HCT116 (cell line): ENCODE measurements at regions not wholly inside any gene's neighbourhood (a gene's known extent, or its start where the extent isn't known, plus 50 kb on each side); places are given as distances from the start of the nearest gene placed in this dataset.

Source experiments
- ATAC-seq: fragments of 200-7000 bp; cut with Tn5 transposase; 2 replicates; pipeline ENCODE4 v1.9.1; 2020; ENCODE audit warnings: mild to moderate bottlenecking, moderate library complexity
- BruUV-seq: library from RNA; stranded (reverse); fragments of 400-500 nt; replicated peaks from 2 replicates; lab custom pipeline; 2021; lab: Mats Ljungman, UMichigan
- CTCF ChIA-PET: fragments of 300-600 bp; sonication (Branson Sonifier 250); formaldehyde crosslinking; loops from one replicate; lab custom pipeline; 2021; ENCODE audit warnings: antibody characterized with exemption; lab: Charles Lee
- POLR2A ChIA-PET: fragments of 300-600, 350-600 bp; sonication (Branson Sonifier 250); formaldehyde crosslinking; loops from one replicate; lab custom pipeline; 2021; ENCODE audit warnings: antibody characterized with exemption; lab: Charles Lee
- RAD21 ChIA-PET, 2 experiments: fragments of 300-600 bp; sonication (Branson Sonifier 250); formaldehyde crosslinking; loops; one replicate each; lab custom pipeline; 2023; ENCODE audit warnings: low total read pairs in 2 of 2; ENCODE audit not compliant: uncharacterized antibody in 2 of 2, unreplicated experiment in 2 of 2, low non-redundant PET in 1 of 2; lab: Charles Lee
- DNase-seq: peaks from one replicate; pipeline ENCODE4 v3.0.0-alpha.2; 2010; ENCODE audit warnings: low read depth, low spot score
- H2AFZ ChIP-seq: fragments of 200-600 bp; shearing (Covaris generic), sonication (generic); 2 replicates; pipeline ENCODE4 v1.6.1; 2017; ENCODE audit warnings: low read depth, mixed run types, mixed read lengths, antibody characterized with exemption, low read length; ENCODE audit not compliant: poor library complexity, severe bottlenecking
- H3K27ac ChIP-seq: 2 replicates; pipeline ENCODE4 v1.5.1; 2012; ENCODE audit warnings: low read depth, low read length
- H3K27me3 ChIP-seq: fragments of 200-600 bp; sonication (generic); 2 replicates; pipeline ENCODE4 v1.6.1; 2016; ENCODE audit warnings: mixed run types, low read length, mixed read lengths; ENCODE audit not compliant: insufficient read depth
- H3K36me3 ChIP-seq, 2 experiments: fragments of 200-500 bp in 1 of 2; fragments of 200-600 bp in 1 of 2; sonication (Bioruptor generic) in 1 of 2; sonication (generic) in 1 of 2; 2 replicates each; pipeline versions ENCODE4 v1.5.1 to v1.6.1; 2014 to 2016; ENCODE audit warnings: low read length in 2 of 2, inconsistent platforms in 1 of 2, mixed read lengths in 1 of 2, mixed run types in 1 of 2; ENCODE audit not compliant: insufficient read depth in 2 of 2, control insufficient read depth in 1 of 2
- H3K4me1 ChIP-seq, 2 experiments: fragments of 200-600 bp in 1 of 2; sonication (generic) in 1 of 2; 2 replicates each; pipeline versions ENCODE4 v1.5.1 to v1.6.1; 2012 to 2017; ENCODE audit warnings: low read length in 2 of 2, inconsistent platforms in 1 of 2, mild to moderate bottlenecking in 1 of 2, mixed read lengths in 1 of 2, mixed run types in 1 of 2, moderate library complexity in 1 of 2; ENCODE audit not compliant: insufficient read depth in 2 of 2, control insufficient read depth in 1 of 2
- H3K4me2 ChIP-seq: fragments of 200-600 bp; sonication (generic); 2 replicates; pipeline ENCODE4 v1.6.1; 2017; ENCODE audit warnings: mixed run types, low read length, mixed read lengths
- H3K4me3 ChIP-seq, 2 experiments: fragments of 200-600 bp in 1 of 2; sonication (generic) in 1 of 2; replicated peaks in 1 of 2; 2 replicates each; pipeline ENCODE4 v1.5.1; 2011 to 2016; ENCODE audit warnings: low read length in 2 of 2, control low read depth in 1 of 2, low read depth in 1 of 2, mild to moderate bottlenecking in 1 of 2, mixed read lengths in 1 of 2, mixed run types in 1 of 2
- H3K79me2 ChIP-seq: fragments of 200-600 bp; sonication (generic); 2 replicates; pipeline ENCODE4 v1.6.1; 2017; ENCODE audit warnings: mild to moderate bottlenecking, mixed run types, low read length, moderate library complexity, mixed read lengths; ENCODE audit not compliant: insufficient read depth
- H3K9ac ChIP-seq: fragments of 200-600 bp; sonication (generic); 2 replicates; pipeline ENCODE4 v1.6.1; 2016; ENCODE audit warnings: low read length, mixed read lengths
- H3K9me2 ChIP-seq: fragments of 200-600 bp; sonication (generic), shearing (Covaris generic); 2 replicates; pipeline ENCODE4 v1.6.1; 2017; ENCODE audit warnings: mixed run types, mild to moderate bottlenecking, moderate library complexity; ENCODE audit not compliant: insufficient read depth
- H3K9me3 ChIP-seq, 2 experiments: fragments of 200-500 bp in 1 of 2; fragments of 200-600 bp in 1 of 2; sonication (Bioruptor generic) in 1 of 2; sonication (generic) in 1 of 2; 2 replicates each; pipeline ENCODE4 v1.6.1; 2014 to 2017; ENCODE audit warnings: low read length in 2 of 2, mixed read lengths in 2 of 2, inconsistent platforms in 1 of 2, low read depth in 1 of 2, mild to moderate bottlenecking in 1 of 2, mixed run types in 1 of 2, moderate library complexity in 1 of 2; ENCODE audit not compliant: control insufficient read depth in 1 of 2, insufficient read depth in 1 of 2
- H4K20me1 ChIP-seq: fragments of 200-600 bp; sonication (generic), shearing (Covaris generic); 2 replicates; pipeline ENCODE4 v1.6.1; 2017; ENCODE audit warnings: mixed run types, mild to moderate bottlenecking, moderate library complexity; ENCODE audit not compliant: insufficient read depth
- CBX3 ChIP-seq: IDR thresholded peaks from 2 replicates; pipeline ENCODE4 v1.6.1; 2012; ENCODE audit warnings: low read depth
- CEBPB ChIP-seq: IDR thresholded peaks from 2 replicates; pipeline ENCODE4 v1.6.1; 2012; ENCODE audit warnings: low read depth
- ELF1 ChIP-seq: IDR thresholded peaks from 2 replicates; pipeline ENCODE4 v1.6.1; 2012; ENCODE audit warnings: low read depth, borderline replicate concordance
- EZH2phosphoT487 ChIP-seq: fragments of 200-600 bp; IDR thresholded peaks from 2 replicates; pipeline ENCODE4 v1.6.1; 2018; ENCODE audit warnings: antibody characterized with exemption, borderline replicate concordance
- JUND ChIP-seq: IDR thresholded peaks from 2 replicates; pipeline ENCODE4 v1.6.1; 2012
- POLR2AphosphoS5 ChIP-seq: IDR thresholded peaks from 2 replicates; pipeline ENCODE4 v1.6.1; 2011; ENCODE audit warnings: mild to moderate bottlenecking, low read depth, low read length, moderate library complexity
- RAD21 ChIP-seq: IDR thresholded peaks from 2 replicates; pipeline ENCODE4 v1.6.1; 2012; ENCODE audit warnings: low read depth, mild to moderate bottlenecking
- SP1 ChIP-seq: IDR thresholded peaks from 2 replicates; pipeline ENCODE4 v1.6.1; 2012; ENCODE audit warnings: low read depth
- YY1 ChIP-seq: IDR thresholded peaks from 2 replicates; pipeline ENCODE4 v1.6.1; 2011; ENCODE audit warnings: low read length, low read depth, moderate library complexity, mild to moderate bottlenecking; ENCODE audit not compliant: insufficient replicate concordance; ENCODE audit errors: extremely low read depth
- ZFX ChIP-seq: fragments of 450-650 bp; IDR thresholded peaks from 2 replicates; pipeline ENCODE4 v1.6.1; 2017
- ZNF274 ChIP-seq: fragments of 200-500 bp; sonication (Bioruptor generic); IDR thresholded peaks from 2 replicates; pipeline ENCODE4 v1.6.1; 2014; ENCODE audit warnings: mild to moderate bottlenecking, low read depth, low read length, inconsistent platforms
- intact Hi-C: fragments of 100-400 bp; cut with micrococcal nuclease; formaldehyde crosslinking; loops from 2 replicates; pipeline ENCODE4 v1.10.0; 2022
- TF ChIP-seq, protein P1 (sequence below): IDR thresholded peaks from 2 replicates; pipeline ENCODE4 v1.6.1; 2011; ENCODE audit warnings: mild to moderate bottlenecking, low read length, moderate library complexity; ENCODE audit not compliant: insufficient replicate concordance; ENCODE audit errors: extremely low read depth
- TF ChIP-seq, protein P2 (sequence below): IDR thresholded peaks from 2 replicates; pipeline ENCODE4 v1.6.1; 2012
- TF ChIP-seq, protein P3 (sequence below): IDR thresholded peaks from 2 replicates; pipeline ENCODE4 v1.6.1; 2012
- TF ChIP-seq, protein P4 (sequence below): IDR thresholded peaks from 2 replicates; pipeline ENCODE4 v1.6.1; 2012; ENCODE audit warnings: low read depth

DNA sequence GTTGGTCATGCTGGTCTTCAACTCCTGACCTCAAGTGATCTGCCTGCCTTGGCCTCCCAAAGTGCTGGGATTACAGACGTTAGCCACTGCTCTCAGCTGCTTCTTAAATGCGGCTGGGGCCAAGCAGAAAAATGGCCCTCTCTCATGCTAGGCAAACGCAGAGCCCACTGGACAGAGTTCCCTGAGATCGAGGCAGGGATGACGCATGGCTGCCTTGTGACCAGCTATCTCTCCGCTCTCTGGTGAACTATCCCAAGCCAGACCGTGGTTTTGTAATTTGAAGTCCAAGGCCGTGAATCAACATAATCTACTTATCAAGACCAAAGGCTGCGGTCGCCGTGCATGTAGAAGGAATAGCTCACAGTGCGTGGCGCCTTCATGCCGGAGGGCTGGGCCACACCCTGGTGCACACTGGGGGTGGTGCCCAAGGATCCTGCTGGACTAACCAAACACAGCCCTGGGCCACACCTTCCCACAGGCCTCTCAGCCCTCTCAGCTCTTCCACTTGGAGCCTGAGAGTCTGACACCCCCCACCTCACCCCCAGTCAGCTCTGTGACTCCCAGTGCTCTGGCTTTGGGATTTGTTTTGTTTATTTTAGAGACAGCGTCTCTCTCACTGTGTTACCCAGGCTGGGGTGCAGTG is 88.1 kb upstream of the CUX1 start (continued):
- TF ChIP-seq, protein P1, sequence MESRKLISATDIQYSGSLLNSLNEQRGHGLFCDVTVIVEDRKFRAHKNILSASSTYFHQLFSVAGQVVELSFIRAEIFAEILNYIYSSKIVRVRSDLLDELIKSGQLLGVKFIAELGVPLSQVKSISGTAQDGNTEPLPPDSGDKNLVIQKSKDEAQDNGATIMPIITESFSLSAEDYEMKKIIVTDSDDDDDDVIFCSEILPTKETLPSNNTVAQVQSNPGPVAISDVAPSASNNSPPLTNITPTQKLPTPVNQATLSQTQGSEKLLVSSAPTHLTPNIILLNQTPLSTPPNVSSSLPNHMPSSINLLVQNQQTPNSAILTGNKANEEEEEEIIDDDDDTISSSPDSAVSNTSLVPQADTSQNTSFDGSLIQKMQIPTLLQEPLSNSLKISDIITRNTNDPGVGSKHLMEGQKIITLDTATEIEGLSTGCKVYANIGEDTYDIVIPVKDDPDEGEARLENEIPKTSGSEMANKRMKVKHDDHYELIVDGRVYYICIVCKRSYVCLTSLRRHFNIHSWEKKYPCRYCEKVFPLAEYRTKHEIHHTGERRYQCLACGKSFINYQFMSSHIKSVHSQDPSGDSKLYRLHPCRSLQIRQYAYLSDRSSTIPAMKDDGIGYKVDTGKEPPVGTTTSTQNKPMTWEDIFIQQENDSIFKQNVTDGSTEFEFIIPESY, result peak; percentile 78

DNA sequence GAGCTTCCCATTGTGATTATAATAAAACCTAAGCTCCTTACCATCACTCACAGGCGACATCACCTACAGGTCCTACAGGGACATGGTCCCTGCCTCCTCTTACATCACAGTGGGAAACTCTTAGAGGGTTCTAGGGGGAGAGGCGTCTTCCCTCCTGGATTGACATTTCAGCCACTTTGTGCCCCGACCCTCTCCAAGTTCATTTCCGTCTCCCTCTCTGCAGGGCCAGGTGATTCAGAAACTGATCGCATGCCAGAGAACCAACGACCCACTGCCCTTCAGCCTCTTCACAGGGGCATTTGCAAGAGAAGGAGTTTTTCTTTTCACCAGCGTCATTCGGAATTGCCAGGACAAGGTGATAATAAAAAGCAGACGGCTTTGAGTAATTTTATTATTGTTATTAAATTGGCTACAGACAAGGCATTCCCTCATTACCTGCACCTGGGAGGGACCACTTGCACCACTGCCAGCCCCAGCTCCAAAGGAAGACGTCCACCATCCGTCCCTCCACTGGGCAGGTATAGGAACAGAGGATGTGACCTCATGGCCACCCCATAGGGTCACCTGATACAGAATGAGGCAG is 85.8 kb upstream of the CUX1 start:
- no peaks in the 10 kb centered on the region for H3K36me3 ChIP-seq
- BruUV-seq, result no TSS peak
- no peak for TF ChIP-seq JUND
- TF ChIP-seq, protein P2, sequence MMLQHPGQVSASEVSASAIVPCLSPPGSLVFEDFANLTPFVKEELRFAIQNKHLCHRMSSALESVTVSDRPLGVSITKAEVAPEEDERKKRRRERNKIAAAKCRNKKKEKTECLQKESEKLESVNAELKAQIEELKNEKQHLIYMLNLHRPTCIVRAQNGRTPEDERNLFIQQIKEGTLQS, result no peak
- TF ChIP-seq POLR2AphosphoS5, result no peak
- TF ChIP-seq SP1, result no peak
- no peak for TF ChIP-seq RAD21
- no peak for TF ChIP-seq YY1
- TF ChIP-seq CEBPB, result no peak
- no peak for TF ChIP-seq CBX3
- no peak for TF ChIP-seq ZNF274
- TF ChIP-seq ELF1, result no peak
- TF ChIP-seq, protein P3, sequence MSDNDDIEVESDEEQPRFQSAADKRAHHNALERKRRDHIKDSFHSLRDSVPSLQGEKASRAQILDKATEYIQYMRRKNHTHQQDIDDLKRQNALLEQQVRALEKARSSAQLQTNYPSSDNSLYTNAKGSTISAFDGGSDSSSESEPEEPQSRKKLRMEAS, result no peak
- no peak for TF ChIP-seq EZH2phosphoT487
- TF ChIP-seq, protein P4, sequence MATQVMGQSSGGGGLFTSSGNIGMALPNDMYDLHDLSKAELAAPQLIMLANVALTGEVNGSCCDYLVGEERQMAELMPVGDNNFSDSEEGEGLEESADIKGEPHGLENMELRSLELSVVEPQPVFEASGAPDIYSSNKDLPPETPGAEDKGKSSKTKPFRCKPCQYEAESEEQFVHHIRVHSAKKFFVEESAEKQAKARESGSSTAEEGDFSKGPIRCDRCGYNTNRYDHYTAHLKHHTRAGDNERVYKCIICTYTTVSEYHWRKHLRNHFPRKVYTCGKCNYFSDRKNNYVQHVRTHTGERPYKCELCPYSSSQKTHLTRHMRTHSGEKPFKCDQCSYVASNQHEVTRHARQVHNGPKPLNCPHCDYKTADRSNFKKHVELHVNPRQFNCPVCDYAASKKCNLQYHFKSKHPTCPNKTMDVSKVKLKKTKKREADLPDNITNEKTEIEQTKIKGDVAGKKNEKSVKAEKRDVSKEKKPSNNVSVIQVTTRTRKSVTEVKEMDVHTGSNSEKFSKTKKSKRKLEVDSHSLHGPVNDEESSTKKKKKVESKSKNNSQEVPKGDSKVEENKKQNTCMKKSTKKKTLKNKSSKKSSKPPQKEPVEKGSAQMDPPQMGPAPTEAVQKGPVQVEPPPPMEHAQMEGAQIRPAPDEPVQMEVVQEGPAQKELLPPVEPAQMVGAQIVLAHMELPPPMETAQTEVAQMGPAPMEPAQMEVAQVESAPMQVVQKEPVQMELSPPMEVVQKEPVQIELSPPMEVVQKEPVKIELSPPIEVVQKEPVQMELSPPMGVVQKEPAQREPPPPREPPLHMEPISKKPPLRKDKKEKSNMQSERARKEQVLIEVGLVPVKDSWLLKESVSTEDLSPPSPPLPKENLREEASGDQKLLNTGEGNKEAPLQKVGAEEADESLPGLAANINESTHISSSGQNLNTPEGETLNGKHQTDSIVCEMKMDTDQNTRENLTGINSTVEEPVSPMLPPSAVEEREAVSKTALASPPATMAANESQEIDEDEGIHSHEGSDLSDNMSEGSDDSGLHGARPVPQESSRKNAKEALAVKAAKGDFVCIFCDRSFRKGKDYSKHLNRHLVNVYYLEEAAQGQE, result no peak
- no peak for TF ChIP-seq ZFX
- TF ChIP-seq, all 23 proteins: peak for 0
- Histone ChIP-seq H3K9me2 (no peaks in the 10 kb centered on the region), H2AFZ (no peak overlapping the region), H3K4me1 (peaks cover 25 to 34% of the 10 kb centered on the region in 2 experiments), H3K4me2 (no peak overlapping the region), H4K20me1 (no peaks in the 10 kb centered on the region), H3K27me3 (no peaks in the 10 kb centered on the region), H3K27ac (no peak overlapping the region), H3K9me3 (no peaks in the 10 kb centered on the region), H3K79me2 (no peaks in the 10 kb centered on the region), H3K4me3 (no peak overlapping the region), H3K9ac (no peak overlapping the region)
- POLR2A ChIA-PET, result no interaction called here
- CTCF ChIA-PET, result no interaction called here
- no peak for DNase-seq
- intact Hi-C loops, result no loop called here
- no peak for ATAC-seq
- RAD21 ChIA-PET, result no interaction called here
